IPS-20b (cell line): ENCODE measurements at regions not wholly inside any gene's neighbourhood (a gene's known extent, or its start where the extent isn't known, plus 50 kb on each side); places are given as distances from the start of the nearest gene placed in this dataset.
A peak's percentile ranks its signal among the peaks of the same experiment; 100 is the strongest.

Source experiments
- H3K27ac ChIP-seq: one replicate; pipeline ENCODE4 v1.5.1; 2013; ENCODE audit warnings: low read length
- H3K27me3 ChIP-seq: 2 replicates; pipeline ENCODE4 v1.6.1; 2013; ENCODE audit warnings: mild to moderate bottlenecking, low read length, inconsistent platforms; ENCODE audit not compliant: insufficient read depth
- H3K36me3 ChIP-seq: 2 replicates; pipeline ENCODE4 v1.6.1; 2013; ENCODE audit warnings: low read depth, mild to moderate bottlenecking, inconsistent platforms, low read length, moderate library complexity; ENCODE audit not compliant: insufficient read depth
- H3K4me1 ChIP-seq: 2 replicates; pipeline ENCODE4 v1.6.1; 2013; ENCODE audit warnings: mild to moderate bottlenecking, control low read depth, inconsistent platforms, low read length, moderate library complexity; ENCODE audit not compliant: insufficient read depth
- H3K4me3 ChIP-seq: 2 replicates; pipeline ENCODE4 v1.5.1; 2013; ENCODE audit warnings: mild to moderate bottlenecking, low read length, inconsistent platforms
- H3K9ac ChIP-seq: 2 replicates; pipeline ENCODE4 v1.6.1; 2013; ENCODE audit warnings: low read depth, mild to moderate bottlenecking, inconsistent platforms, low read length, moderate library complexity
- H3K9me3 ChIP-seq: 2 replicates; pipeline ENCODE4 v1.6.1; 2013; ENCODE audit warnings: mild to moderate bottlenecking, low read depth, low read length, inconsistent platforms; ENCODE audit not compliant: insufficient read depth

- Histone ChIP-seq H3K4me3 (no peak overlapping the region), H3K4me1 (no peaks in the 10 kb centered on the region), H3K36me3 (no peaks in the 10 kb centered on the region), H3K9me3 (no peaks in the 10 kb centered on the region), H3K27ac (no peak overlapping the region), H3K9ac (no peak overlapping the region), H3K27me3 (no peaks in the 10 kb centered on the region)
Observed at GRCh38 chr18:29892960-29893558, 1149.5 kb downstream of the DSC3 start.

- Histone ChIP-seq H3K27me3 (no peaks in the 10 kb centered on the region), H3K9ac (no peak overlapping the region), H3K4me1 (no peaks in the 10 kb centered on the region), H3K4me3 (no peak overlapping the region), H3K36me3 (no peaks in the 10 kb centered on the region), H3K9me3 (no peaks in the 10 kb centered on the region), H3K27ac (no peak overlapping the region)
Observed at GRCh38 chr18:29883114-29883513, 1159.4 kb downstream of the DSC3 start.

GRCh38 chr18:29882620-29883019 is 1159.9 kb downstream of the DSC3 start:
- Histone ChIP-seq H3K36me3 (no peaks in the 10 kb centered on the region), H3K4me3 (no peak overlapping the region), H3K9ac (no peak overlapping the region), H3K9me3 (peaks cover 4% of the 10 kb centered on the region; the same call in 1 of the 2 replicates), H3K27ac (no peak overlapping the region), H3K4me1 (no peaks in the 10 kb centered on the region), H3K27me3 (no peaks in the 10 kb centered on the region)

- no peak overlapping the region for H3K4me3 ChIP-seq
- H3K27me3 ChIP-seq: no peaks in the 10 kb centered on the region
- no peaks in the 10 kb centered on the region for H3K36me3 ChIP-seq
- H3K9me3 ChIP-seq: peaks cover 10% of the 10 kb centered on the region; the same call in 1 of the 2 replicates
- H3K27ac ChIP-seq: no peak overlapping the region
- no peaks in the 10 kb centered on the region for H3K4me1 ChIP-seq
- H3K9ac ChIP-seq: no peak overlapping the region
Observed at GRCh38 chr18:29879763-29880162, 1162.8 kb downstream of the DSC3 start.

- Histone ChIP-seq H3K27ac (no peak overlapping the region), H3K27me3 (no peaks in the 10 kb centered on the region), H3K4me1 (no peaks in the 10 kb centered on the region), H3K4me3 (no peak overlapping the region), H3K9me3 (peaks cover 10% of the 10 kb centered on the region; the same call in 1 of the 2 replicates), H3K36me3 (no peaks in the 10 kb centered on the region), H3K9ac (no peak overlapping the region)
Observed at GRCh38 chr18:29874519-29875098, 1167.9 kb downstream of the DSC3 start.

GRCh38 chr18:29873211-29873610 is 1169.3 kb downstream of the DSC3 start:
- Histone ChIP-seq H3K4me3 (no peak overlapping the region), H3K4me1 (no peaks in the 10 kb centered on the region), H3K9me3 (peaks cover 10% of the 10 kb centered on the region; the same call in 1 of the 2 replicates), H3K27me3 (no peaks in the 10 kb centered on the region), H3K27ac (no peak overlapping the region), H3K36me3 (no peaks in the 10 kb centered on the region), H3K9ac (no peak overlapping the region)

- no peaks in the 10 kb centered on the region for H3K27me3 ChIP-seq
- no peaks in the 10 kb centered on the region for H3K9me3 ChIP-seq
- no peak overlapping the region for H3K4me3 ChIP-seq
- no peaks in the 10 kb centered on the region for H3K36me3 ChIP-seq
- H3K4me1 ChIP-seq: no peaks in the 10 kb centered on the region
- no peak overlapping the region for H3K9ac ChIP-seq
- H3K27ac ChIP-seq: no peak overlapping the region
Observed at GRCh38 chr18:29871246-29871645, 1171.3 kb downstream of the DSC3 start.

- Histone ChIP-seq H3K4me1 (peaks cover 12% of the 10 kb centered on the region), H3K9me3 (no peaks in the 10 kb centered on the region), H3K36me3 (no peaks in the 10 kb centered on the region), H3K27me3 (peaks cover 13% of the 10 kb centered on the region; the same call in 1 of the 2 replicates), H3K9ac (no peak overlapping the region), H3K4me3 (peak overlapping the region; percentile 44; the same call in 1 of the 2 replicates), H3K27ac (no peak overlapping the region)
Observed at GRCh38 chr18:29862824-29863223, 1179.7 kb downstream of the DSC3 start.

- no peak overlapping the region for H3K9ac ChIP-seq
- H3K4me3 ChIP-seq: no peak overlapping the region
- peaks cover 9% of the 10 kb centered on the region; the same call in 1 of the 2 replicates for H3K4me1 ChIP-seq
- no peaks in the 10 kb centered on the region for H3K27me3 ChIP-seq
- no peak overlapping the region for H3K27ac ChIP-seq
- no peaks in the 10 kb centered on the region for H3K9me3 ChIP-seq
- H3K36me3 ChIP-seq: no peaks in the 10 kb centered on the region
Observed at GRCh38 chr18:29855637-29856036, 1186.9 kb downstream of the DSC3 start.

- no peaks in the 10 kb centered on the region for H3K27me3 ChIP-seq
- no peak overlapping the region for H3K9ac ChIP-seq
- no peaks in the 10 kb centered on the region for H3K9me3 ChIP-seq
- H3K4me1 ChIP-seq: peaks cover 9% of the 10 kb centered on the region; the same call in 1 of the 2 replicates
- no peaks in the 10 kb centered on the region for H3K36me3 ChIP-seq
- H3K4me3 ChIP-seq: no peak overlapping the region
- H3K27ac ChIP-seq: no peak overlapping the region
Observed at GRCh38 chr18:29853126-29853525, 1189.4 kb downstream of the DSC3 start.

GRCh38 chr18:29849144-29849543 is 1193.4 kb downstream of the DSC3 start:
- no peak overlapping the region for H3K9ac ChIP-seq
- no peaks in the 10 kb centered on the region for H3K27me3 ChIP-seq
- no peaks in the 10 kb centered on the region for H3K36me3 ChIP-seq
- no peaks in the 10 kb centered on the region for H3K9me3 ChIP-seq
- no peaks in the 10 kb centered on the region for H3K4me1 ChIP-seq
- H3K27ac ChIP-seq: no peak overlapping the region
- H3K4me3 ChIP-seq: no peak overlapping the region

- H3K9me3 ChIP-seq: no peaks in the 10 kb centered on the region
Observed at GRCh38 chr18:29841631-29842030, 1200.9 kb downstream of the DSC3 start.

More at GRCh38 chr18:29841631-29842030, 1200.9 kb downstream of the DSC3 start:
- Histone ChIP-seq H3K4me1 (no peaks in the 10 kb centered on the region), H3K36me3 (no peaks in the 10 kb centered on the region), H3K9ac (no peak overlapping the region), H3K27ac (no peak overlapping the region), H3K4me3 (no peak overlapping the region), H3K27me3 (no peaks in the 10 kb centered on the region)
